Heart right ventricle (tissue), 16 donors: ENCODE measurements at regions not wholly inside any gene's neighbourhood (a gene's known extent, or its start where the extent isn't known, plus 50 kb on each side); places are given as distances from the start of the nearest gene placed in this dataset.

Experiments used
- ATAC-seq, 8 donors: fragments of 200-7000 bp; cut with Tn5 transposase; one replicate each; pipeline ENCODE4 v1.9.1; 2020; ENCODE audit warnings: mild to moderate bottlenecking in 8 of 8, moderate library complexity in 8 of 8, moderate number of reproducible peaks in 1 of 8
- DNase-seq, 2 donors: peaks; one replicate each; pipeline ENCODE4 v3.0.0-alpha.2; 2020
- H3K27ac ChIP-seq, 10 donors: fragments of 200-600 bp; sonication (generic) in 2 of 10; one replicate each; pipeline versions ENCODE4 v1.5.0 to v1.8.0; 2020 to 2022; ENCODE audit warnings: mild to moderate bottlenecking in 3 of 10
- H3K27me3 ChIP-seq, 7 donors: fragments of 200-600 bp; one replicate each; pipeline ENCODE4 v1.8.0; 2021 to 2022; ENCODE audit warnings: mild to moderate bottlenecking in 2 of 7
- H3K36me3 ChIP-seq, 9 donors: fragments of 200-600 bp; sonication (generic) in 1 of 9; one replicate each; pipeline versions ENCODE4 v1.5.0 to v1.8.0; 2020 to 2022; ENCODE audit warnings: mild to moderate bottlenecking in 2 of 9
- H3K4me1 ChIP-seq, 9 donors: fragments of 200-600 bp; sonication (generic) in 1 of 9; one replicate each; pipeline versions ENCODE4 v1.5.0 to v1.8.0; 2020 to 2022; ENCODE audit warnings: mild to moderate bottlenecking in 4 of 9
- H3K4me3 ChIP-seq, 10 donors: fragments of 200-600 bp; sonication (generic) in 2 of 10; one replicate each; pipeline versions ENCODE4 v1.5.0 to v1.8.0; 2020 to 2022; ENCODE audit warnings: mild to moderate bottlenecking in 7 of 10, moderate library complexity in 2 of 10
- H3K9me3 ChIP-seq, 11 donors: fragments of 200-600 bp in 10 of 11; sonication (generic) in 2 of 11; one replicate each; pipeline versions ENCODE4 v1.5.0 to v1.8.0; 2013 to 2022; ENCODE audit warnings: mild to moderate bottlenecking in 2 of 11, control low read depth in 1 of 11, moderate library complexity in 1 of 11
- CTCF ChIP-seq, 9 donors: fragments of 200-600 bp; sonication (generic) in 2 of 9; IDR thresholded peaks; one replicate each; pipeline versions ENCODE4 v1.5.0 to v1.8.0; 2021 to 2022; ENCODE audit warnings: antibody characterized with exemption in 9 of 9, mild to moderate bottlenecking in 5 of 9, moderate library complexity in 1 of 9
- WGBS, 2 donors: extraction: QIAGEN DNeasy Blood & Tissue Kit; methylation state at CpG; one replicate each; pipeline ENCODE4 v1.1.7; 2013; ENCODE audit warnings: inconsistent platforms in 1 of 2; 5-methylcytosine and 5-hydroxymethylcytosine counted together
- intact Hi-C, 10 donors: fragments of 100-400 bp; cut with DNase I; formaldehyde crosslinking; loops; one replicate each; pipeline versions ENCODE4 v1.11.1 to v1.14.2; 2022
- donor health status: Arrhythmogenic right ventricular cardiomyopathy.
- donor health status: ischemic (EF 13 %, LVEDD 7.1; RV severe dilation, severe dysfunction).
- donor health status: healthy with polysubstance abuse.
- donor health status: DM: no; HTN: yes; CAD: no.
- donor health status: DM: no; HTN: no; CAD: no.
- donor health status: ischemic (EF 25% LVEDD 6.9; RV normal size, moderate dysfunction).
- donor health status: ischemic (EF 25% LVEDD 5.7; RV mildly dilated, moderate dysfunction).
- donor health status: healthy.
- donor health status: DM: yes; HTN: yes; CAD: no.
- donor health status: Ischemic cardiomyopathy.
- donor health status: ischemic (EF 35%, LVEDD 5.7; RV mildly dilated, moderate dysfunction).
- donor health status: nonischemic (EF 11% LVEDD 7.7; RV severe dilation, severe dysfunction).
- donor health status: DM: yes; HTN: yes; CAD: no.
- donor health status: PGD.
- donor health status: ischemic (EF 29% LVEDD 5.4; RV normal size, mild dysfunction).
- donor health status: nonischemic (EF 23%, LVEDD 6.1; RV moderate dilation, normal function).

GRCh38 chr12:91551242-91551641 is 368.6 kb upstream of the DCN start:
- Histone ChIP-seq H3K4me1 (no peaks in the 10 kb centered on the region), H3K9me3 (peaks cover 0 to 25% (median 0%) of the 10 kb centered on the region in 11 donors), H3K27ac (no peak overlapping the region), H3K36me3 (no peaks in the 10 kb centered on the region), H3K4me3 (no peak overlapping the region), H3K27me3 (no peaks in the 10 kb centered on the region)
- TF ChIP-seq CTCF (IDR thresholded peaks at IDR 0.05), result no peak
- DNase-seq (no peak), ATAC-seq (no peak)
- intact Hi-C loops, result no loop called here
- WGBS, 2 donors, result 95 to 98% methylated on average over 1 of the region's 1 CpG

GRCh38 chr12:91542666-91543065 is 360.0 kb upstream of the DCN start:
- DNase-seq (no peak), ATAC-seq (no peak)
- H3K9me3 ChIP-seq, result peaks cover 0 to 11% (median 0%) of the 10 kb centered on the region in 11 donors
- no peaks in the 10 kb centered on the region for H3K4me1 ChIP-seq
- TF ChIP-seq CTCF (IDR thresholded peaks at IDR 0.05), result no peak
- 95% methylated on average over 2 of the region's 2 CpGs for WGBS, 2 donors
- H3K27me3 ChIP-seq, result no peaks in the 10 kb centered on the region
- no peaks in the 10 kb centered on the region for H3K36me3 ChIP-seq
- H3K27ac ChIP-seq, result no peak overlapping the region
- intact Hi-C loops, result no loop called here
- no peak overlapping the region for H3K4me3 ChIP-seq

GRCh38 chr12:91542067-91542466 is 359.4 kb upstream of the DCN start:
- Histone ChIP-seq H3K9me3 (peaks cover 0 to 9% (median 0%) of the 10 kb centered on the region in 11 donors), H3K27ac (no peak overlapping the region), H3K36me3 (no peaks in the 10 kb centered on the region), H3K27me3 (no peaks in the 10 kb centered on the region), H3K4me3 (no peak overlapping the region), H3K4me1 (no peaks in the 10 kb centered on the region)
- intact Hi-C loops, result no loop called here
- ATAC-seq (no peak), DNase-seq (no peak)
- 88 to 89% methylated on average over 1 of the region's 1 CpG for WGBS, 2 donors
- no peak for TF ChIP-seq CTCF (IDR thresholded peaks at IDR 0.05)

GRCh38 chr12:91538418-91538817 is 355.8 kb upstream of the DCN start:
- intact Hi-C loops, result no loop called here
- WGBS, 2 donors, result 54 to 63% methylated on average over 4 of the region's 4 CpGs
- no peak for DNase-seq
- no peaks in the 10 kb centered on the region for H3K36me3 ChIP-seq
- H3K9me3 ChIP-seq, result peaks cover 0 to 21% (median 6%) of the 10 kb centered on the region in 11 donors
- no peak overlapping the region for H3K27ac ChIP-seq
- H3K27me3 ChIP-seq, result no peaks in the 10 kb centered on the region
- H3K4me1 ChIP-seq, result no peaks in the 10 kb centered on the region
- TF ChIP-seq CTCF (IDR thresholded peaks at IDR 0.05), result no peak
- ATAC-seq, result no peak
- no peak overlapping the region for H3K4me3 ChIP-seq
